ENCODE measurements at regions not wholly inside any gene's neighbourhood (a gene's known extent, or its start where the extent isn't known, plus 50 kb on each side); places are given as distances from the start of the nearest gene placed in this dataset.

- DNase-seq (ENCODE audit: low spot score): no peak
- TF ChIP-seq CTCF (IDR thresholded peaks at IDR 0.05; ENCODE audit: extremely low read depth, insufficient read depth, missing control alignments): no peak
- in situ Hi-C loops (cut with MboI; ENCODE audit: low pct_unique_long_range_greater_than_20kb, low sequenced_read_pairs, unreplicated experiment): no loop called here
Observed at GRCh38 chr3:193773266-193774220, 180.5 kb downstream of the OPA1 start.

- in situ Hi-C loops (cut with MboI; ENCODE audit: low pct_unique_long_range_greater_than_20kb, low sequenced_read_pairs, unreplicated experiment): no loop called here
- TF ChIP-seq CTCF (IDR thresholded peaks at IDR 0.05; ENCODE audit: extremely low read depth, insufficient read depth, missing control alignments): no peak
- DNase-seq (ENCODE audit: low spot score): no peak
Observed at GRCh38 chr3:193774272-193774915, 181.4 kb downstream of the OPA1 start.

GRCh38 chr3:193774916-193775285, 181.9 kb downstream of the OPA1 start:
- in situ Hi-C loops (cut with MboI; ENCODE audit: low pct_unique_long_range_greater_than_20kb, low sequenced_read_pairs, unreplicated experiment): no loop called here
- DNase-seq (ENCODE audit: low spot score): no peak

GRCh38 chr3:193775421-193776077, 182.5 kb downstream of the OPA1 start:
- no peak for DNase-seq (ENCODE audit: low spot score)
- TF ChIP-seq CTCF (IDR thresholded peaks at IDR 0.05; ENCODE audit: extremely low read depth, insufficient read depth, missing control alignments): no peak
- in situ Hi-C loops (cut with MboI; ENCODE audit: low pct_unique_long_range_greater_than_20kb, low sequenced_read_pairs, unreplicated experiment): no loop called here

More at GRCh38 chr3:193774916-193775285, 181.9 kb downstream of the OPA1 start:
- TF ChIP-seq CTCF (IDR thresholded peaks at IDR 0.05; ENCODE audit: extremely low read depth, insufficient read depth, missing control alignments): no peak

- in situ Hi-C loops (cut with MboI; ENCODE audit: low pct_unique_long_range_greater_than_20kb, low sequenced_read_pairs, unreplicated experiment): no loop called here
- peak; percentile 45 for DNase-seq (ENCODE audit: low spot score)
Observed at GRCh38 chr3:193776626-193777358, 183.8 kb downstream of the OPA1 start.

More at GRCh38 chr3:193776626-193777358, 183.8 kb downstream of the OPA1 start:
- no peak for TF ChIP-seq CTCF (IDR thresholded peaks at IDR 0.05; ENCODE audit: extremely low read depth, insufficient read depth, missing control alignments)

All from GM13977 (cell line).